Progenitor cell of endocrine pancreas (in vitro differentiated cells): ENCODE measurements at regions not wholly inside any gene's neighbourhood (a gene's known extent, or its start where the extent isn't known, plus 50 kb on each side); places are given as distances from the start of the nearest gene placed in this dataset.
A peak's percentile ranks its signal among the peaks of the same experiment; 100 is the strongest.
"Not testable (repeated sequence)": the region's sequence is repeated elsewhere in the genome, so short reads cannot be mapped to it uniquely, and the experiment has no call there.

Experiments
- DNase-seq: peaks from one replicate; pipeline ENCODE4 v3.0.0; 2021; ENCODE audit warnings: low spot score; ENCODE audit not compliant: unreplicated experiment
- H3K27ac Mint-ChIP-seq: 2 replicates; pipeline ENCODE4 v1.8.0; 2021; ENCODE audit warnings: mild to moderate bottlenecking, moderate library complexity, mixed read lengths
- H3K27me3 Mint-ChIP-seq: 2 replicates; pipeline ENCODE4 v1.8.0; 2021; ENCODE audit warnings: mixed read lengths
- H3K36me3 Mint-ChIP-seq: 2 replicates; pipeline ENCODE4 v1.8.0; 2022; ENCODE audit warnings: mixed read lengths; ENCODE audit not compliant: insufficient read depth
- H3K4me1 Mint-ChIP-seq: 2 replicates; pipeline ENCODE4 v1.8.0; 2021; ENCODE audit warnings: low read depth, mixed read lengths
- H3K4me3 Mint-ChIP-seq: 2 replicates; pipeline ENCODE4 v1.8.0; 2021; ENCODE audit warnings: low read depth, mild to moderate bottlenecking, moderate library complexity, mixed read lengths
- H3K9me3 Mint-ChIP-seq: 2 replicates; pipeline ENCODE4 v1.8.0; 2021; ENCODE audit warnings: low read depth, mixed read lengths
- CTCF ChIP-seq: fragments of 200-600 bp; sonication (generic); IDR thresholded peaks from one replicate; pipeline ENCODE4 v1.5.0; 2021; ENCODE audit warnings: antibody characterized with exemption, mild to moderate bottlenecking; ENCODE audit not compliant: unreplicated experiment

GRCh38 chr4:3893590-3893989 is 127.4 kb downstream of the ADRA2C start:
- DNase-seq, H3K4me3 Mint-ChIP-seq, H3K4me1 Mint-ChIP-seq, H3K36me3 Mint-ChIP-seq, H3K9me3 Mint-ChIP-seq, H3K27ac Mint-ChIP-seq: not testable (repeated sequence)
- peak; percentile 37 for TF ChIP-seq CTCF
- H3K27me3 Mint-ChIP-seq: peaks cover 31% of the 10 kb centered on the region

GRCh38 chr4:3894086-3894959 is 128.1 kb downstream of the ADRA2C start:
- DNase-seq, H3K9me3 Mint-ChIP-seq, H3K4me3 Mint-ChIP-seq, H3K4me1 Mint-ChIP-seq, H3K36me3 Mint-ChIP-seq: not testable (repeated sequence)
- H3K27ac Mint-ChIP-seq: peak overlapping the region; percentile 25
- peaks cover 27% of the 10 kb centered on the region for H3K27me3 Mint-ChIP-seq

- H3K4me1 Mint-ChIP-seq: peaks cover 8% of the 10 kb centered on the region
- H3K27me3 Mint-ChIP-seq: peaks cover 19% of the 10 kb centered on the region
- no peaks in the 10 kb centered on the region for H3K9me3 Mint-ChIP-seq
- no peak overlapping the region for H3K27ac Mint-ChIP-seq
- no peaks in the 10 kb centered on the region for H3K36me3 Mint-ChIP-seq
- H3K4me3 Mint-ChIP-seq: no peak overlapping the region
- no peak for TF ChIP-seq CTCF
- DNase-seq: no peak
These were observed 130.3 kb downstream of the ADRA2C start for GRCh38 chr4:3896441-3896840.

GRCh38 chr4:3896871-3897578 is 130.8 kb downstream of the ADRA2C start:
- H3K36me3 Mint-ChIP-seq, H3K4me3 Mint-ChIP-seq, H3K27ac Mint-ChIP-seq, DNase-seq, H3K4me1 Mint-ChIP-seq, H3K9me3 Mint-ChIP-seq: not testable (repeated sequence)
- peaks cover 25% of the 10 kb centered on the region for H3K27me3 Mint-ChIP-seq

GRCh38 chr4:3898098-3898497 is 131.9 kb downstream of the ADRA2C start:
- H3K27ac Mint-ChIP-seq: no peak overlapping the region
- no peaks in the 10 kb centered on the region for H3K36me3 Mint-ChIP-seq
- no peak for DNase-seq
- H3K9me3 Mint-ChIP-seq: no peaks in the 10 kb centered on the region
- peaks cover 8% of the 10 kb centered on the region for H3K4me1 Mint-ChIP-seq
- H3K4me3 Mint-ChIP-seq: no peak overlapping the region
- no peak for TF ChIP-seq CTCF
- H3K27me3 Mint-ChIP-seq: peaks cover 23% of the 10 kb centered on the region

- H3K4me1 Mint-ChIP-seq, H3K36me3 Mint-ChIP-seq, DNase-seq, H3K27ac Mint-ChIP-seq, H3K4me3 Mint-ChIP-seq, H3K9me3 Mint-ChIP-seq: not testable (repeated sequence)
- peaks cover 22% of the 10 kb centered on the region for H3K27me3 Mint-ChIP-seq
These were observed 132.7 kb downstream of the ADRA2C start for GRCh38 chr4:3898928-3899327.

- not testable (repeated sequence) for H3K9me3 Mint-ChIP-seq, H3K4me3 Mint-ChIP-seq, H3K36me3 Mint-ChIP-seq, H3K4me1 Mint-ChIP-seq, DNase-seq, H3K27ac Mint-ChIP-seq
- H3K27me3 Mint-ChIP-seq: peaks cover 44% of the 10 kb centered on the region
These were observed 138.2 kb downstream of the ADRA2C start for GRCh38 chr4:3904264-3904955.

GRCh38 chr4:3909616-3910015 is 143.4 kb downstream of the ADRA2C start:
- DNase-seq, H3K27ac Mint-ChIP-seq, H3K4me1 Mint-ChIP-seq, H3K4me3 Mint-ChIP-seq, H3K36me3 Mint-ChIP-seq, H3K9me3 Mint-ChIP-seq: not testable (repeated sequence)
- peaks cover 39% of the 10 kb centered on the region for H3K27me3 Mint-ChIP-seq

GRCh38 chr4:3910161-3910950 is 144.2 kb downstream of the ADRA2C start:
- H3K27me3 Mint-ChIP-seq: peaks cover 33% of the 10 kb centered on the region
- not testable (repeated sequence) for H3K4me1 Mint-ChIP-seq, H3K9me3 Mint-ChIP-seq, H3K36me3 Mint-ChIP-seq, H3K27ac Mint-ChIP-seq, H3K4me3 Mint-ChIP-seq, DNase-seq
